Mesothelial cell of epicardium (in vitro differentiated cells): ENCODE measurements at regions not wholly inside any gene's neighbourhood (a gene's known extent, or its start where the extent isn't known, plus 50 kb on each side); places are given as distances from the start of the nearest gene placed in this dataset.

Source experiments
- DNase-seq, 2 experiments: peaks; one replicate each; pipeline ENCODE4 v3.0.0; 2021; ENCODE audit warnings: low spot score in 2 of 2; ENCODE audit not compliant: unreplicated experiment in 2 of 2
- H3K27ac Mint-ChIP-seq: 2 replicates; pipeline ENCODE4 v1.8.0; 2021; ENCODE audit warnings: mixed read lengths
- H3K27me3 Mint-ChIP-seq: 2 replicates; pipeline ENCODE4 v1.8.0; 2021; ENCODE audit warnings: low read depth, mixed read lengths
- H3K36me3 Mint-ChIP-seq: 2 replicates; pipeline ENCODE4 v1.8.0; 2021; ENCODE audit warnings: mixed read lengths
- H3K4me1 Mint-ChIP-seq: 2 replicates; pipeline ENCODE4 v1.8.0; 2021; ENCODE audit warnings: mixed read lengths
- H3K4me3 Mint-ChIP-seq: 2 replicates; pipeline ENCODE4 v1.8.0; 2021; ENCODE audit warnings: mild to moderate bottlenecking, moderate library complexity, mixed read lengths
- H3K9me3 Mint-ChIP-seq: 2 replicates; pipeline ENCODE4 v1.8.0; 2021; ENCODE audit warnings: mixed read lengths
- CTCF ChIP-seq: fragments of 200-600 bp; sonication (generic); IDR thresholded peaks from one replicate; pipeline ENCODE4 v1.5.0; 2021; ENCODE audit warnings: antibody characterized with exemption; ENCODE audit not compliant: unreplicated experiment

GRCh38 chr4:92111493-92111892 is 192.3 kb upstream of the GRID2 start:
- TF ChIP-seq CTCF: no peak
- DNase-seq: no peak
- Mint-ChIP-seq H3K4me1 (no peaks in the 10 kb centered on the region), H3K9me3 (no peaks in the 10 kb centered on the region), H3K27me3 (no peaks in the 10 kb centered on the region), H3K36me3 (no peaks in the 10 kb centered on the region), H3K27ac (no peak overlapping the region), H3K4me3 (no peak overlapping the region)

- Mint-ChIP-seq H3K9me3 (peaks cover 11% of the 10 kb centered on the region), H3K4me3 (no peak overlapping the region), H3K36me3 (no peaks in the 10 kb centered on the region), H3K27me3 (peaks cover 6% of the 10 kb centered on the region), H3K27ac (no peak overlapping the region), H3K4me1 (no peaks in the 10 kb centered on the region)
- DNase-seq: no peak
- no peak for TF ChIP-seq CTCF
Measured at GRCh38 chr4:92112805-92113204, 191.0 kb upstream of the GRID2 start.

GRCh38 chr4:92120810-92121498 is 182.8 kb upstream of the GRID2 start:
- H3K27ac Mint-ChIP-seq: peak overlapping the region; percentile 63
- H3K9me3 Mint-ChIP-seq: peaks cover 11% of the 10 kb centered on the region
- H3K4me3 Mint-ChIP-seq: no peak overlapping the region
- no peak for TF ChIP-seq CTCF
- DNase-seq: no peak
- H3K36me3 Mint-ChIP-seq: no peaks in the 10 kb centered on the region
- H3K27me3 Mint-ChIP-seq: peaks cover 9% of the 10 kb centered on the region
- H3K4me1 Mint-ChIP-seq: peaks cover 20% of the 10 kb centered on the region

DNA sequence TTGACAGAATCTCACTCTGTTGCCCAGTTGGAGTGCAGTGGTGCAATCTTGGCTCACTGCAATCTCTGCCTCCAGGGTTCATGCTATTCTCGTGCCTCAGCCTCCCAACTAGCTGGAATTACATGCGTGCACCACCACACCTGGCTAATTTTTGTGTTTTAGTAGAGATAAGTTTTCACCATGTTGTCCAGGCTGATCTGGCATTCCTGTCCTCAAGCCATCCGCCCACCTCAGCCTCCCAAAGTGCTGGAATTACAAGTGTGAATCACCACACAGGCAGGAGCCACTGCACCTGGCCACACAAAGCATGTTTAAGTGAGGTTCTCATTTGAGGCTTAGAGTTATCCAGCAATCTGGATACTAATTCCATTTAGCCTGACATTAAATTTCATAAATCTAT is 180.9 kb upstream of the GRID2 start:
- Mint-ChIP-seq H3K27me3 (peaks cover 2% of the 10 kb centered on the region), H3K4me3 (no peak overlapping the region), H3K9me3 (no peaks in the 10 kb centered on the region), H3K4me1 (peaks cover 20% of the 10 kb centered on the region), H3K27ac (no peak overlapping the region), H3K36me3 (no peaks in the 10 kb centered on the region)
- no peak for DNase-seq
- no peak for TF ChIP-seq CTCF

GRCh38 chr4:92128676-92129075 is 175.1 kb upstream of the GRID2 start:
- H3K4me3 Mint-ChIP-seq: no peak overlapping the region
- peaks cover 2% of the 10 kb centered on the region for H3K36me3 Mint-ChIP-seq
- peaks cover 3% of the 10 kb centered on the region for H3K4me1 Mint-ChIP-seq
- no peaks in the 10 kb centered on the region for H3K27me3 Mint-ChIP-seq
- no peak for TF ChIP-seq CTCF
- H3K9me3 Mint-ChIP-seq: peaks cover 25% of the 10 kb centered on the region
- H3K27ac Mint-ChIP-seq: no peak overlapping the region
- no peak for DNase-seq

DNA sequence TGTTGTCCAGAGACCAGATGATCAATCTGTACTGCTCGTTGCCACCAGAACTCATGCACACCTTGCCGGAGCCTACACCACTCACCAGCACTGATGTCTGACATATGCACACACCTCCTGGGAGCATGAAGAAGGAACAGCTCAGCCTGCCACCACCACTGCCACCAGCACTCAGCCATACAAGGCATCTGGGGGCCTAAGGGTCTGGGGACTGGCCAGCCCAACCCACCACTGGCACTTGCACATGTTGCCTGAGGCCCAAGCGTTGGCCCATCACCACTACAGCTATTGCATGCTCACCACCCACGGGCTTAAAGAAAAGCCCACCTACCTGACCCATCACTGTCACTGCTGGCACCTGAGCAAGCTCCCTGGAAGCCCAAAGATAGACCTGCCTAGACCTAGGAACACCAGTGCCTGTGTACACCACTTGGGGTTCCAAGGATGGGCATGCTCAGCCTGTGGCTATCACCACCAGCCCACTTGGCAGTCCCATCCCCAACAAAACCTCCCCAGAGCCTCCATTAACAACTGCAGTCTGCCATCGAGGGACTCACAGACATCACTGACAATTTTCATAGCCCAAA is 174.3 kb upstream of the GRID2 start:
- Mint-ChIP-seq H3K36me3 (peaks cover 2% of the 10 kb centered on the region), H3K27me3 (no peaks in the 10 kb centered on the region), H3K27ac (no peak overlapping the region), H3K4me3 (no peak overlapping the region), H3K4me1 (peaks cover 3% of the 10 kb centered on the region), H3K9me3 (peaks cover 32% of the 10 kb centered on the region)
- TF ChIP-seq CTCF: no peak
- DNase-seq: no peak
